GM23248 (cell line): ENCODE measurements at regions not wholly inside any gene's neighbourhood (a gene's known extent, or its start where the extent isn't known, plus 50 kb on each side); places are given as distances from the start of the nearest gene placed in this dataset.

ENCODE experiments used
- DNase-seq: peaks from one replicate; pipeline ENCODE4 v3.0.0-alpha.2; 2015
- H2AFZ ChIP-seq: fragments of 200-600 bp; sonication (generic); 2 replicates; pipeline ENCODE4 v1.6.1; 2016; ENCODE audit warnings: antibody characterized with exemption
- H3F3A ChIP-seq: fragments of 200-600 bp; sonication (generic); 2 replicates; pipeline ENCODE4 v1.6.1; 2016; ENCODE audit warnings: mild to moderate bottlenecking, antibody characterized with exemption, mixed run types; ENCODE audit not compliant: insufficient read depth
- H3K27ac ChIP-seq: fragments of 200-600 bp; sonication (generic); 2 replicates; pipeline ENCODE4 v1.5.1; 2016; ENCODE audit warnings: mild to moderate bottlenecking
- H3K27me3 ChIP-seq: fragments of 200-600 bp; sonication (generic); replicated peaks from 2 replicates; pipeline ENCODE4 v1.6.1; 2016; ENCODE audit warnings: mild to moderate bottlenecking; ENCODE audit not compliant: insufficient read depth
- H3K36me3 ChIP-seq: fragments of 200-600 bp; sonication (generic); 2 replicates; pipeline ENCODE4 v1.6.1; 2016; ENCODE audit warnings: low read depth, mild to moderate bottlenecking
- H3K4me1 ChIP-seq: fragments of 200-600 bp; sonication (generic); 2 replicates; pipeline ENCODE4 v1.6.1; 2016; ENCODE audit warnings: mild to moderate bottlenecking; ENCODE audit not compliant: insufficient read depth
- H3K4me2 ChIP-seq: fragments of 200-600 bp; sonication (generic); one replicate; pipeline ENCODE4 v1.6.1; 2016; ENCODE audit warnings: mild to moderate bottlenecking; ENCODE audit not compliant: unreplicated experiment
- H3K4me3 ChIP-seq: fragments of 200-600 bp; sonication (generic); 2 replicates; pipeline ENCODE4 v1.5.1; 2016; ENCODE audit warnings: mild to moderate bottlenecking
- H3K79me2 ChIP-seq: fragments of 200-600 bp; sonication (generic); 2 replicates; pipeline ENCODE4 v1.6.1; 2016; ENCODE audit warnings: mild to moderate bottlenecking; ENCODE audit not compliant: insufficient read depth
- H3K9ac ChIP-seq: fragments of 200-600 bp; sonication (generic); 2 replicates; pipeline ENCODE4 v1.6.1; 2016; ENCODE audit warnings: mild to moderate bottlenecking
- H3K9me2 ChIP-seq: fragments of 200-600 bp; sonication (generic); 2 replicates; pipeline ENCODE4 v1.6.1; 2016; ENCODE audit warnings: mixed run types, mild to moderate bottlenecking, moderate library complexity; ENCODE audit not compliant: insufficient read depth
- H3K9me3 ChIP-seq: fragments of 200-600 bp; sonication (generic); one replicate; pipeline ENCODE4 v1.6.1; 2017; ENCODE audit warnings: low read depth
- H4K20me1 ChIP-seq: fragments of 200-600 bp; sonication (generic); 2 replicates; pipeline ENCODE4 v1.6.0; 2016; ENCODE audit not compliant: insufficient read depth
- EZH2 ChIP-seq: fragments of 200-600 bp; sonication (generic); IDR thresholded peaks from 2 replicates; pipeline ENCODE4 v1.6.1; 2018; ENCODE audit warnings: antibody characterized with exemption, mild to moderate bottlenecking; ENCODE audit not compliant: insufficient read depth, poor library complexity, severe bottlenecking
- EZH2phosphoT487 ChIP-seq: fragments of 200-600 bp; sonication (generic); IDR thresholded peaks from 2 replicates; pipeline ENCODE4 v1.6.1; 2018; ENCODE audit warnings: antibody characterized with exemption, moderate library complexity, mild to moderate bottlenecking, low read depth; ENCODE audit not compliant: insufficient read depth
- WGBS, 2 experiments: methylation state at CpG; one replicate each; pipeline ENCODE4 v1.1.6; 2015 to 2017; ENCODE audit warnings: low lambda C conversion rate in 2 of 2, low coverage in 1 of 2; ENCODE audit errors: missing lambda C conversion rate in 2 of 2; 5-methylcytosine and 5-hydroxymethylcytosine counted together
- in situ Hi-C: fragments of 300-500 bp; cut with MboI; formaldehyde crosslinking; loops from 2 replicates; pipeline ENCODE4 v1.15.0; 2020

GRCh38 chrX:100085846-100086245 lies 324.2 kb downstream of the PCDH19 start:
- Histone ChIP-seq H3K9ac (no peak overlapping the region), H3F3A (no peaks in the 10 kb centered on the region), H3K9me2 (no peaks in the 10 kb centered on the region), H3K27ac (no peak overlapping the region), H3K27me3 (no peaks in the 10 kb centered on the region), H3K9me3 (no peaks in the 10 kb centered on the region), H3K4me1 (peaks cover 33% of the 10 kb centered on the region), H4K20me1 (no peaks in the 10 kb centered on the region), H3K36me3 (no peaks in the 10 kb centered on the region), H3K4me3 (no peak overlapping the region), H3K79me2 (no peaks in the 10 kb centered on the region), H2AFZ (no peak overlapping the region), H3K4me2 (no peak overlapping the region)
- DNase-seq = peak; percentile 50
- TF ChIP-seq EZH2 (no peak), EZH2phosphoT487 (no peak)
- 0% methylated on average over 1 of the region's 1 CpG for WGBS, 2 experiments
- in situ Hi-C loops = no loop called here

- H3K9me3 ChIP-seq = no peaks in the 10 kb centered on the region
- H3K9ac ChIP-seq = no peak overlapping the region
- H3F3A ChIP-seq = no peaks in the 10 kb centered on the region
- H3K27ac ChIP-seq = no peak overlapping the region
- H2AFZ ChIP-seq = no peak overlapping the region
- H3K27me3 ChIP-seq = no peaks in the 10 kb centered on the region
- TF ChIP-seq EZH2 (no peak), EZH2phosphoT487 (no peak)
- no peak for DNase-seq
- H3K79me2 ChIP-seq = no peaks in the 10 kb centered on the region
- H4K20me1 ChIP-seq = no peaks in the 10 kb centered on the region
- in situ Hi-C loops = no loop called here
- H3K36me3 ChIP-seq = no peaks in the 10 kb centered on the region
- peaks cover 30% of the 10 kb centered on the region for H3K4me1 ChIP-seq
- no peaks in the 10 kb centered on the region for H3K9me2 ChIP-seq
- H3K4me3 ChIP-seq = no peak overlapping the region
- H3K4me2 ChIP-seq = no peak overlapping the region
Observed at GRCh38 chrX:100083211-100083610, 326.9 kb downstream of the PCDH19 start.

GRCh38 chrX:100081503-100081902 lies 328.6 kb downstream of the PCDH19 start:
- no peak overlapping the region for H3K9ac ChIP-seq
- in situ Hi-C loops = no loop called here
- H3K4me3 ChIP-seq = no peak overlapping the region
- DNase-seq = no peak
- peaks cover 26% of the 10 kb centered on the region for H3K4me1 ChIP-seq
- no peak overlapping the region for H3K27ac ChIP-seq
- H3K9me3 ChIP-seq = no peaks in the 10 kb centered on the region
- TF ChIP-seq EZH2phosphoT487 (no peak), EZH2 (no peak)
- H3K27me3 ChIP-seq = no peaks in the 10 kb centered on the region
- H3F3A ChIP-seq = no peaks in the 10 kb centered on the region
- H3K4me2 ChIP-seq = no peak overlapping the region
- no peaks in the 10 kb centered on the region for H3K36me3 ChIP-seq
- H2AFZ ChIP-seq = no peak overlapping the region
- no peaks in the 10 kb centered on the region for H3K79me2 ChIP-seq
- no peaks in the 10 kb centered on the region for H3K9me2 ChIP-seq
- H4K20me1 ChIP-seq = no peaks in the 10 kb centered on the region

GRCh38 chrX:100076031-100076430 lies 334.0 kb downstream of the PCDH19 start:
- Histone ChIP-seq H3K9me2 (no peaks in the 10 kb centered on the region), H3K4me1 (peaks cover 1% of the 10 kb centered on the region; the same call in 1 of the 2 replicates), H4K20me1 (no peaks in the 10 kb centered on the region), H2AFZ (no peak overlapping the region), H3F3A (no peaks in the 10 kb centered on the region), H3K4me2 (no peak overlapping the region), H3K9me3 (no peaks in the 10 kb centered on the region), H3K9ac (no peak overlapping the region), H3K27me3 (no peaks in the 10 kb centered on the region), H3K79me2 (no peaks in the 10 kb centered on the region), H3K27ac (no peak overlapping the region), H3K36me3 (no peaks in the 10 kb centered on the region), H3K4me3 (no peak overlapping the region)
- 79 to 82% methylated on average over 3 of the region's 3 CpGs for WGBS, 2 experiments
- no peak for DNase-seq
- no peak for TF ChIP-seq EZH2phosphoT487
- TF ChIP-seq EZH2 = no peak
- in situ Hi-C loops = no loop called here

- Histone ChIP-seq H3K79me2 (no peaks in the 10 kb centered on the region), H3K4me1 (no peaks in the 10 kb centered on the region), H2AFZ (no peak overlapping the region), H3K4me2 (no peak overlapping the region), H3K27ac (no peak overlapping the region), H3F3A (no peaks in the 10 kb centered on the region), H3K27me3 (no peaks in the 10 kb centered on the region), H3K9me2 (no peaks in the 10 kb centered on the region), H3K4me3 (no peak overlapping the region), H3K9me3 (no peaks in the 10 kb centered on the region), H3K9ac (no peak overlapping the region), H3K36me3 (no peaks in the 10 kb centered on the region), H4K20me1 (no peaks in the 10 kb centered on the region)
- in situ Hi-C loops = no loop called here
- peak; percentile 40 for DNase-seq
- TF ChIP-seq EZH2phosphoT487 (peak; percentile 74; the same call in 1 of the 2 replicates), EZH2 (no peak)
Observed at GRCh38 chrX:100072336-100072735, 337.7 kb downstream of the PCDH19 start.
